ENCODE measurements at regions not wholly inside any gene's neighbourhood (a gene's known extent, or its start where the extent isn't known, plus 50 kb on each side); places are given as distances from the start of the nearest gene placed in this dataset.

DNA sequence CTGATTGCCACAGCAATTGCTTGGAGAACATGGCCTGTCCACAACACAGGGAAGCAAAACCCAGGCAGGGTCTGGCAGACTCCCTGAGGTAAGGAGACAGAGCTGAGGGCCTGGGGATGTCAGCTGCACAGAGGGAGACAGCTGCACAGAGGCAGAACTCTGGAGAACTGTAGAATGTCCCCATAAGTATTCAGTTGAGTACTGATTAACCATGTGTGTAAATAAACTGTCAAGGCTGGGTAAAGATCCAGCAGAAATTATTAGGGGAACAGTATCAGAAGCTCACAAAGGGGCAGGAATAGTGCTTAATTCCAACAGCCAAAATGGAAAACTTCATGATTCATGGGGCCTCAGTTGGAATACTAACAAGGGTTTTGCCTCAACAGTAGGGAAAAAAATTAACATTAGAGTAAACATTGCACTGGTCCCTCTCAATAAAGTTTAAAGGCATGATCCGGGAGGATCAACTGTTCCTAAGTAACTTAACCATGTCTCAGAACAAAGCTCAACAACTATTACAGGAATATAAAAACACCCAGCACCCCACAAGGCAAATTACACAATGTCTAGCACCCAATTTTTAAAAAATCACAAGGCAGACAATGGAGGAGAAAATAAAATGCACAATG lies 201.3 kb upstream of the RASSF8 start:
- DNase-seq = no peak

DNA sequence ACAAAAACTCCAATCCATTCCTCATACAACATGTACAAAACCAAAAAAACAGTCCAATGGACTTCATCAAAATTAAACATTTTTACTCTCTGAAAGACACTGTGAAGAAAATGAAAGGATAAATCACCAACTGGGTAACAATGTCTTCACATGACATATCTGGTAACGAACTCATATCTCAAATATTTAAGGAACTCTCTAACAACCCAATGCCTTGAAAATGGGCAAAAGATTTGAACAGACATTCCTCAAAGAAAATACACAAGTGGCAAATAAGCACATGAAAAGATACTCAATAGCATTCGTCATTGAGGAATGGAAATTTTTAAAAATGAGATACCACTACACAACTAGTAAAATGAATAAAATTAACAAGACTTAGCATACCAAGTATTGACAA lies 198.7 kb upstream of the RASSF8 start:
- DNase-seq = no peak

DNA sequence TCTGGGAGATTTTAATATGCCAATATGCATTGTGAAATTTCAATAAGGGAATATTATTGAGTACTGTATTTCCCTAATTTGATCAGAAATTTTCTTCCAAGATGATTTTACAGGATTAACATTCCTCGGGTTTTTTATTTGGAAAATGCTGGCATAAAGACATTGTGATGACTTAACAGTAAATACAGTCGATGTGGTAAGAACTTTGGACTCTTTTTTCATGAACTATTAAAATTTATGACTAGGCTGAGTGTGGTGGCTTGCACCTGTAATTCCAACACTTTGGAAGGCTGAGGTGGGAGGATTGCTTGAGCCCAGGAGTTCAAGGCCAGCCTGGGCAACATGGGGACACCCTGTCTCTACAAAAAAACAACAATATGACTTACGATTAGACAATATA lies 197.1 kb upstream of the RASSF8 start:
- DNase-seq = no peak

DNA sequence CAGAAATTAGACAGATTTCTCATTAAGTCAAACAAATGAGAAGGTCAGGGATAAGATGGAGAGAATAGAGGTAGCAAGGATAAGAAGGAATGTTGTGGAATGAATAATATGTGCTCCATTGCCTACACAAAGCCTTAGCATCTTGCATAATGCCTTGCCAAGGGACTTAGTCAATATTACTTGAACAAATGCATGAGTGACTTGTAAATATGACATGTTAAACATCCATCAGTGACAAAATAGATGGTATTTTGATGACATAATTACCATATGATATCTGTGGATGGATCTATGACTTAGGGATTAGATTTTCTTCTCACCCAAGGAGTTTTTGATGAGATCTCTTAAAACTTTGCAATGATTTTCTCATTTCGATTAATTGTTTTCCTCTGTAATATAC lies 194.1 kb upstream of the RASSF8 start:
- DNase-seq = no peak

DNA sequence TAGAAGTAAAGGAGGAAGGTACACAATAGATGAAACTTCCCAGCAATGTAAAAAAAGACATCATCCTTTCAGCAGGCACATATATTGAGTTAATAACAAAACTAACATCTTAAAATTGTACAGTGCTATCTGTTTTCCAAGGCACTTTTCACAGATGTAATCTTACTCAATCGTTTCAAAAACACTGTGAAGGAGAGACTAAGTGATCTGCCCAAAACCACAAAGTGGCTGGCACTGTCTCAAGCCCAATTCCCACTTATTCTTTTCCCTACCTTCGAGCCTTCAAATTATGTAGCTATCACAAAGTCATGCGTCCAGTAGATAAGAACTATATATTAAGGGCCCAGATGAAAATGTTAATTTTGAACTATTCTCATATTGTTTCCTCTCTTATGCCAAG lies 193.6 kb upstream of the RASSF8 start:
- no peak for DNase-seq

DNA sequence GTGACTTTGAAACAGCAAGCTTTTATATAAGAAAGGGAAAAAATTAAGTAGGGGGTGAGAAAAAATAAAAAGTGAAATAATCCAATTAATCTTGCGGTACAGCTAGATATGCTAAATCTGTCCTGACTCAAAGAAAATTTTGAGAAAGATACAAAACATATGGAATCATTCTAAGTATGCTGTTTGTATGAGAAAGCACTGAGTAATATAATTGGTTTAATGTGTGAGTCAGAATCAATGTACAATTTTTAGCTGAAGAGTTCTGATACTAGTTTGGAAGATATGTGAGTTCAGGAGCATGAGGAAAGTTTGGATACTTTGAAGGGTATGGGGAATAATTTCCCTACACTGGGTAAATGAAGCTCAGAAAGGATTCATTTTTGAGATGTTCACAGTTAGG lies 190.9 kb upstream of the RASSF8 start:
- no peak for DNase-seq

DNA sequence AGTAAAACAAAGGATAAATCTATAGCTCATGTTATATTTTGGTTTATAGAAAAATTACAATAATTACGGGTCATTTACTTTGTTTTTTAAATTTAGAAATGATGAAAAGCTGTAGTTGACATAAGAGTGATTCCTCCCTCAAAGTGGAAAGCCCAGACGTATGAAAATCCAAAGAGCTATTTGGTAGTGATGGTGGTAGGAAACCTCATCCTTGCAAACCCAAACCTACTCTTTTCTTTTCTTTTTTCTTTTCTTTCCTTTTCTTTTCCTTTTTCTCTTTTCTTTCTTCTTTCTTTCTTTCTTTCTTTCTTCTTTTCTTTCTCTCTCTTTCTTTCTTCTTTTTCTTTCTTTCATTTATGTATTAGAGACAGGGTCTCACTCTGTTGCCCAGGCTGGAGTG lies 190.3 kb upstream of the RASSF8 start:
- DNase-seq = no peak

DNA sequence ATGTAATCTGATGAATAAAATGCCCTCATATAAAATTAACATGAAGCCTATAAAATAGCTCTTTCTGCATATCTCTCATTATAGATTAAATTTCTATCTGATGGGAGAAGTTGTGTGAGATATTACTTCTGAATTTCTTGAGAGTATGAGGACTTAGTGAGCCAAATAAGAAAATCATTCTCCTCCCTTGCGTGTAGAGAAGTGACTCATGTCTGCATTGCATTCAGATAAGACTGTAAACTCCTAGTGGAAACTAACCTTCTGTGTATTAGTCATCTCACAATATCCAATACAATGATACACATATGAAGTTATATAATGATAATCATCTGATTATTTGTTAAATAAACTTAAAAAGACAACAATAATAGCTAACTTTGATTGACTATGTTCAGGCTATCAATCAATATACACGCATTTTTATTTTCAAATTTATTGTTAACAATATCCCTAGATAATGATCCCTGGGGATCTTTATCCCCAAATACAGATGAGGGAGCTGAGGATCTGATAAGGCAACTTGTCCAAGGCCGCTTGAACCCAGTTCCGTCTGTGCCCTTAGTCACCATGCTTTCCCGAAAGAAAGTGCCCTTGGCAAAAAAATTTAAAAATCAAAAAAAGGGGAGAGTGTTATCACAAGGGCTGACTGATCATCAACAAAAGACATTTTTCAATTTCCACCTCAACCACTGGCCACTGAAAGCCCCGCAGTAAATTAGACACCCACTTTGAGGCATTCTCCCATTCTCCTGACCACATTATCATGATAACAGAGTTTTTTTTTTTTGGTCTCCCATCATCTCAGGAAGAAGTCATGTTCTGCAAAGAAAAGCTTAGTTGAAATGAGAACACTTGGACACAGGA lies 189.2 kb upstream of the RASSF8 start:
- no peak for DNase-seq

DNA sequence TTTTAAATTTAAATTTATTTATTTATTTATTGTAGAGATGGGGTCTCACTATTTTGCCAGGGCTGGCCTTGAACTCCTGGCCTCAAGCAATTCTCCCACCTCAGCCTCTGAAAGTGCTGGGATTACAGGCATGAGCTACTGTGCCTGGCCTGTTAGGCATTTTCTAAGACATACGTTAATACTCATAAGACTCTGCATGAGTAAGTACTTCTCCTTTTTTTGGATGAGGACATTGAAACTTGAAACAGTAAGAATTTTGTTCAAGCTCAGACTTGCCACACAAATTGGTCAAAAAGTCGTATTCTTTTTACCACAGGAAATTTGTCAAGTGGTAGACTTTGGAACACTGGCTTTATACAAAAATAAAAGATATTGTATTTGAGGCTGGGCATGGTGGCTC lies 187.4 kb upstream of the RASSF8 start:
- DNase-seq = no peak

DNA sequence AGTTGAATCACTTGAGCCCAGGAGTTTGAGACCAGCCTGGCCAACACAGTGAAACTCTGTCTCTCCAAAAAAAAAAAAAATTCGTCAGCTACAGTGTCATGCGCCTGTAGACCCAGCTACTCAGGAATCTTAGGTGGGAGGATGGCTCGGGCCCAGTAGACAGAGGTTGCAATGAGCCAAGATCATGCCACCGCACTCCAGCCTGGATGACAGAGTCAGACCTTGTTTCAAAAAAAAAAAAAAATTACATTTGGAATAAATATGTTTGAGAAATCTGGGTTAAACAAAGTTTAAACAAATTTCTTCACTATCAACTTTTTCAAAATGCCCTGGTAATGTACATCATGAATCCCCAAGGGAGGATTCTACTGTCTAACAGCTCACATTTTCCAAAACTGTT lies 187.0 kb upstream of the RASSF8 start:
- DNase-seq = no peak

DNA sequence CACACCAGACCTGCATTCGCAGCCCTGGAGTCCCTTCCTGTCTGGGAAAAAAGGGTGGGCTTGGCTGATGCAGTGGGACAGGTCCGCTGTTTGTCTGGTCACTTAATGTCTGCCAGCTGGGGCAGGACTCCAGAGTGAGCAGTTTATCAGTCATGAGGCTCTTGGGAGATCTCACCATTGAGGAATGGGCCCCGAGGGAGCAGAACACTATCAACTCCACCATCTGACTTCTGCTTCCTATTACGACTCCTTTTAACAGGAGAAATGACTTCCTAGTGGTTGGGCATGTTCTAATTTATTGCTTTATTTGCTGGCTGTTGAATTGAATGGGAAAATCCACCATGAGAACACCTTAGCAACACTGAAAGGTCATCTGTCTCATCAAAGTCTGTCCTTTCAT lies 182.5 kb upstream of the RASSF8 start:
- peak; percentile 2 for DNase-seq

DNA sequence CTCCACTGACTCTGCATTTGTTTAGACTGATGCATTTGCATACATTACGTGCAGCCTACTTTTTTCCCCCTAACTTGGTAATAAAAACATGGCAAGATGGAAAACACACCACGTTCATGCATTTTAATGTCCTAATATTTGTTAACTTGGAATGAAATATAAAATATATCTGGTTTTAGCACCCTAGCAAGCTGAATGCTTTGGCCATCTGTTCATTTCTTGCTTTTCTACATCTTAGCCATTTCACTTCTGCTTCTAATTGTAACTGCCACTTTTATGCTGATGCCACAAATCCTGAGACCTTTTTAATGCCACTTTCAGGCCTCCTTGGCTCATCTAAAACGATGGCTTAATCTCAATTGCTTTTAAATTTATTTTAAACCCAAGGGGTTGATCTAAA lies 177.7 kb upstream of the RASSF8 start:
- DNase-seq = no peak

DNA sequence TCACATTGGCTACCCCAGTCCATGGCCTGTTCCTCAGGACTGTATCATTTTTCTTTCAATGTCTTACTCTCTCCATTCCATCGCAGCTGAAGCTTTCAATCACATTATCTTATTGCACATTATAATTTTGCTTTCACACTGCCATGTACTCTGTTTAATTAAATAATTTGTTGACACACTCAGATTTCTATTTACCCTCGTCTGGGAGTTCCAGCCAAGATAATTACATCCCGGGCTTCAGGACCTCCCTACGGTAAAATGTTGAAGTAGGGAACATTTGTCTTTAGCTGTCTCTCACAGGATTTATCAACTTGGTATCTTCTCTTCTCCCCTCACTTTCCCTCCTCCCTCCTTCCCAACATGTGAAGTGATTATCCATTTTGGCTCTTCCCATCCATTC lies 177.2 kb upstream of the RASSF8 start:
- DNase-seq = no peak

DNA sequence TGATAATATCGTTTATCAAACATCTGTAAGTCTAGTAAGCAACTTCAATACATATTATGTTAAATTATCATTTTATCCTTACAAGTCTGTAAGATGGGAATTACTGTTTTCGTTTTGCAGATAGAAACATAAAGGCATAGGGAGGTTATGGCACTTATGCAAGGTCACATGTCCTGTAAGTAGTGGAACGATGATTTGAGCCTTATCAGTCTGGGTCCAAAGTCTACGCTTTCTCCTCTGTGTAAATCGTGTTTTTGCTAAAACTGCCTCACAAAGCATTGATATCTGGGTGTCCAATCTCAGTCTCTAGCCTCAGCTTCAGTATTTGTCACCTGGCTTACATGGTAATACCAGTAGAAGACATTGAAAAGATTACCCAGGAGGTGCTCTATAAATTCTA lies 174.9 kb upstream of the RASSF8 start:
- no peak for DNase-seq

DNA sequence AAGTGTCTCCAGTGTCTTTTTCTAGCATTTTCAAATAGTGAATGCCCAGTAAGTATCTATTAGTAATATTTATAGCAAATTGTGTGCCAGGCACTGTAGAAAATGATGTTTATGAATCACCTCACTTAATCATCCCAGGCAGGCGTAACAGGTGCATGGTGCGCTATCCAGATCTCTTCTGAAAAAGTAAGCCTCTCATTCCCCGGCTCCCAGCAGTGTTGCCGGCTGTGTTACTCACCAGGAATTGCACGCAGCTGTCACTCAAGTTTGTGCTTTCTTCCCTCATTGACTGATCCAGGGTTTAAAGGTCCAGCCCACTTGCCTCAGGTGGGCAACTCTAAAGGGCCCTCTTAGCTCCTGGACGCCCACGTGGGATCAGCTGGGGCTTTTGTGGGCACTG lies 173.8 kb upstream of the RASSF8 start:
- DNase-seq = peak; percentile 62

DNA sequence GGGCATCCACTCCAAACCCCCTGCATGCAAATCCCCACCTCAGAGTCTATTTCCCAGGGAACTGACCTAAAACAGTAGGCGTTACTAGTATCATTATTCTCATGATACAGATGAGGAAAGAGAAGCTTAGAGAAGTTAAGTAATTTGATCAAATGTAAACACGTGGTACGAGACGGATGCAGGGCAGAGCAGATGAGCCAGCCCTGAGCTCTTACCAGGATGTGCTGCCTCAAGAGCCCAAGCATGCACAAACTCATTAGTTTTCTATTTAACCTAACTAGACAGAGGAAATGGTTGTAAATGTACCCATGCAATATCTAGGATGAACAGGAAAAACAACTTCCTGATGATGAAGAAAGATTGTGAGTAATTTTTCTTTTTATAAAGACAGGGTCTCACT lies 173.3 kb upstream of the RASSF8 start:
- peak; percentile 4 for DNase-seq

DNA sequence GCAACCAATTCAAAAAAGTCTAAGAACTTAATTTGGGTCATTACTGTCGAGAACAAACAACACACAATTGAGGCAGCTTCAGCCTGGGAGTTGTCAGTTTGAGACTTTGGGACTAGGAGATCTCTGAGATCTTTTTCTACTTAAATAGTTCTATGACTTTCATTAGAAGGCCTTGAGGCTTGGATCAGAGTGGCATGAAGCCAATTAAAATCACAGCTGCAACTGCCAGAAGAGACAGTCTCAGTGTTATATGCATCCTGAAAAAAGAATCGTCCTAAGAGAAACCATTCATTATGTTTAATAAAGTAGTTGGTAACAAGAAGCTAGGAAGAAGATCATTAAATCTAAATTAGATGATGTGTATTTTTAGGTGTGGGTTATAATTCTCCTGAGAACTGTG lies 170.8 kb upstream of the RASSF8 start:
- no peak for DNase-seq

DNA sequence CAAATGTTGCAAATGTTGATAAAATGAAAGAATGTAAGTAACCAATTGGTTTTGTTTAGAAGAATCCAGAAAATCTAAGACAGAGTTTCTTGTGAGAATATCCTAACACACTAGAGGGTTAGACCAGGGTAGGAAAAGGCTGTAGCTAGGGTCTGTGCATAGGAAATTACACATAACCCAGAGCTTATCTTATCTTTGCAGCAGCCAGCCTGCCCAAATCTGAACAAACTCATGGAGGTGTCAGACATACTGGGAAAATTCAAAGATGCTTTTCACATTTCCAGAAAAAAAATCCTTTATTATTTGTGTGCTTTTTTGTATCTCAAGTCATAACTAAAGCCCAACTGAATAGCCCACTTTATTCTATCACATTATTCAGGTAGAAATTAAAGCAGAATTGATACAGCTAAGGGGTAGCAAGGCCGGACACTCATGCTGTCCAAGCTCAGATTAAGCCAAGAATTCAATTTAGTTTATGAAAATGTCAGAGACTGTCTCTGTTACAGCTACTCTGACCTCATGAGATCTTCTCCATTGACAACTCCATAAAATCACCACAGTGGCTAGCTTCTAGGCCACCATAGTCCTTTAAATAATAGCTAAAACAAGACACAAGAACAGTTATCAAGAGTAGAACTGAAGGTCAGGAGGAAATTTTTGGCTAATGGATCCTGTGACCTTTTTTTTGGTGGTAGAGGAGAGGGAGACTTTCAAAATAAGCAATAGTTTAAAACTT lies 169.6 kb upstream of the RASSF8 start:
- no peak for DNase-seq

DNA sequence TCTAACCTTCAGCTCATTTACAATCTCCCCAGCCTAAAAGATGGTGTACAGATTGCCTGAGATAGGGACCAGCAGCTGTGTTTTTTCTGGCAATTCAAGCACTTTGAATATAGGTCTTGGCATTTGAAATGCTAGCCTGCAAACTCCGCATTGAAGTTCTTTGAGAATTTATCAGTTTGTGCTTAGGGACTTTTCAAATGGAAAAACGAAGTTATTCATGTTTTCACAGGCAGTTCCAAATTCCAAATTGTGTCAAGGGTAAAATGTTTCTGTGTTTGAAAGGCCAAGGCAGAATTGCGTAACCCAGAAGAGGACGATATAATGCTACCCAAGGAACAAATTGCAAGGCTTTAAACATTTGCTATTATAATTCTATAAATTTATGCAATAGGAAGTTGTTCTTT lies 168.9 kb upstream of the RASSF8 start:
- no peak for DNase-seq

DNA sequence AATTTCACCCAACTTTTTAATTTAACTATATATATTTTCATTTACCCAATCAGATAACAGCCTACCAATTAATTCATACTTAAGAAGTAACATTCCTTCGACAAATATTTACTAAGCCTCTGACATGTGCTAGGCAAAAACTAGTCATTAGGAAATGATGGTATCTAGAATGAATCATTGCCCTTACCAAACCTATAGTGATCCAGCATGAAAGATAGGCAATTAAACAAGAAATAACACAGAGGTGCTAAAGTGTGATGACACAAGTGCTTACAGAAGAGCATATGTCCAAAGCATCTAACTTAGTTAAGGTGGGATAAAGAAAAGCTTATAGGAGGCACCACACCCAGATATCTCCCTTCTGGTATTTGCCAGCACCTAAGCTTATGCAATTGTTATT lies 166.5 kb upstream of the RASSF8 start:
- peak; percentile 8 for DNase-seq

DNA sequence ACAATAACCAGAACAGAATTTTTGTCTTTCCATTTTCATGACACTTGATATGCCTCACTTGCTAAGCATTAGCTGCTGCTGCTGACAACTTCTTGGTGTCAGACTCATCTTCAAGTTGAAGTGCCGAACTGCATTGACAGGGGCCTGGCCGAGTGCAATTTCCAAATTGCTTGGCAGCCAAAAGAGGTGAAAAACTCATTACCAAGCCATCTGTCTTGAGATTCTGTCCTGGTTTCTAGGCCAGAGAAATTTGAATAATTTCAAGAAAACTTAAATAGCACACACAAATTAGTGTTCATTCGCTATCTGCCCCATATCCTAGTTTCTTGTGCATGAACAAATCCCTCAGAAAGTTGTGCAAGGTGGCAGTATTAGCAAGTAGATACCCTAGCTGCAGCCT lies 165.3 kb upstream of the RASSF8 start:
- no peak for DNase-seq

DNA sequence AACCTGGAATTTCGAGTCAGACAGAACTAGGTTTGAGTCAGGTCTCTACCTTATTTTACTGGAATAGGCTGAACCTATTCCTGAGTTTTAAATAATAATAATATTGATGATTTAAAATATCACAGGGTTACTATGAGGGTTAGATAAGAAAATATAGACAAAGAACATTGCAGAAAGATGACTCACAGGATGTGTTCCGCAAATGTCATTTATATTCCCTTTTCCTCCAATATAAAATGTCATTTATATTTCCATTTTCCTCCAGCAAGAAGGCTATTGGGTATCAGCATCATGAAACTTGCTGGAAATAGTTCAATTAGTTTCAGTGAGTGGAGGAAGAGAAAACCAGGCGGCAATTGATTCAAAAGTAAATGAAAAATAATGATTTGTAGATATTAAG lies 163.9 kb upstream of the RASSF8 start:
- DNase-seq = no peak

DNA sequence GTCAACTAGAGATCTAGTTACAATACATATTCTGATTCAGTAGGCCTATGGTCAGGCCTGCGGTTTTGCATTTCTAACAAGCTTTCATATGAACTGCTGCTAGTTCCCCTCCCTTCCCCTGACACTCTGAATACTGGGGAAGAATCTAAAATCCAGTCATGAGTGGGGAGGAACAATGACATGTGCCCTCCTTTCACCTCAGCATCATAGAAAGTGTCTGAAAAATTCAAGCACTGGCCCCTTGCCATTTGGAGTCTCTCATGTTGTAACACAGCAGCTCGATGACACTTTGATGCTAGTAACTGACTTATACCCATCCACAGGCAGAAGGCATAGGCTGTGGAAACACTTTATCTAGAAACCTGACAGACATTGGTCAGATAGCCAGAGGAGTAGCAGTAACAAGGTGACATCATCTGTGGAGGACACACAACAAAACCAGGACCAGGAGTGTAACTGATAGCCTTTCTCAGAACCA lies 161.9 kb upstream of the RASSF8 start:
- no peak for DNase-seq

DNA sequence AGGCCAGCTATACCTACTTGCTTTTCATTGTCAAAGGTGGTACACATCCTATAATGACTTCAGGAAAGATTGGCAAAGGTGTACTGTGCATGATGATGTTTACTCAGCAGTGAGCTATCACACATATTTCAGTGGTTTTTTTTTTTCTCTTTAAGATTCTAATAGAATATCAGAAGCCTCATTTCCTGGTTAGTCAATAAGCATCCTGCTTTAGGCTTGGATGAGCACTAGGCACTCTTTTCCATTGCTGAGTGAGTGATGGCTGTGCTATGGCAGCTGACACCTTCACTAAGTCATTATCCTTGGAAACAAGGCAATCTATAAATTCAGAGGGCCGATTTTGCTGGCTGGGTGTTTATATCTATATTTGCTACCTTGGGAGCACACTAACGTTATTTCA lies 161.1 kb upstream of the RASSF8 start:
- DNase-seq = no peak
